ENCODE measurements at regions not wholly inside any gene's neighbourhood (a gene's known extent, or its start where the extent isn't known, plus 50 kb on each side); places are given as distances from the start of the nearest gene placed in this dataset.

DNA sequence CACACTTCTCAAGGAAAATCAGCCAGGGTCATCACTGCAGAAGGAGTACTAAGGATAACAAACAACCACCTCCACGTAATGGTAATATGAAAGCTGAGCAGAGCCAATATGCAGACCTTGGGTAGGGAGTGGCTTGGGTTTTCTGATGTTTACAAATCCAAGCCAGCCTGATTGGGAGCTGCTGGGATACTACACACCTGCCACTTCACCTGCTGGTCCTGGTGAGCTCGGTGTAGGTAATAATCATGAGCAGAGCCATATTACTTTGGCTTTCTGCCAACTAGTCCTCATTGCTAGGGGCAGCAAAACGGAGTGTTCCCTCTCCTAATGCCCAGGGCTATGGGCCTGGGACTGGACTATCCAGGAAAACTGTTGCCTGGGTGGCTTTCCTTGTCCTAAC, 433.5 kb upstream of the PPP2R3A start:
- no peak for DNase-seq (ENCODE audit: low read depth)
- H3K4me3 ChIP-seq (ENCODE audit: low read depth, low read length) = no peak overlapping the region
- TF ChIP-seq, protein P1, sequence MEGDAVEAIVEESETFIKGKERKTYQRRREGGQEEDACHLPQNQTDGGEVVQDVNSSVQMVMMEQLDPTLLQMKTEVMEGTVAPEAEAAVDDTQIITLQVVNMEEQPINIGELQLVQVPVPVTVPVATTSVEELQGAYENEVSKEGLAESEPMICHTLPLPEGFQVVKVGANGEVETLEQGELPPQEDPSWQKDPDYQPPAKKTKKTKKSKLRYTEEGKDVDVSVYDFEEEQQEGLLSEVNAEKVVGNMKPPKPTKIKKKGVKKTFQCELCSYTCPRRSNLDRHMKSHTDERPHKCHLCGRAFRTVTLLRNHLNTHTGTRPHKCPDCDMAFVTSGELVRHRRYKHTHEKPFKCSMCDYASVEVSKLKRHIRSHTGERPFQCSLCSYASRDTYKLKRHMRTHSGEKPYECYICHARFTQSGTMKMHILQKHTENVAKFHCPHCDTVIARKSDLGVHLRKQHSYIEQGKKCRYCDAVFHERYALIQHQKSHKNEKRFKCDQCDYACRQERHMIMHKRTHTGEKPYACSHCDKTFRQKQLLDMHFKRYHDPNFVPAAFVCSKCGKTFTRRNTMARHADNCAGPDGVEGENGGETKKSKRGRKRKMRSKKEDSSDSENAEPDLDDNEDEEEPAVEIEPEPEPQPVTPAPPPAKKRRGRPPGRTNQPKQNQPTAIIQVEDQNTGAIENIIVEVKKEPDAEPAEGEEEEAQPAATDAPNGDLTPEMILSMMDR (IDR thresholded peaks at IDR 0.05; ENCODE audit: low read depth, low read length, missing control alignments) = no peak

DNA sequence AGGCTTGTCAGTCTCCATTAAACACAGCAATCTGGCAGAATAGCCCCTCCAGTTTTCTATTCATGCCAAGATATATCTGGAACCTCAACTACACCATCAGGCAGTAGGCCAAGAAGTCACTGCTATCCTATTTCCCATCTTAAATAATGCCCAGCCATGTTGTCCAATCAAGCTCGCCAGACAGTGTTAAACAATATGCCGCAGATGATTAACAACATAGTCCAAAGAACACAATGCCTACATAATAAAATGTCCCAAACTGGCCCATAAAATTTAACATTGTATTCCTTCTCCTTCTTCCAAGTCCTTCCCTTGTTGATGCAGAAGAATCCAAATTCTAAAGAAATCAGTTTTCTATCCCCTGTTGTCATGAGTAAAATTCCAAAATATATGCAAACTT, 427.4 kb upstream of the PPP2R3A start:
- no peak overlapping the region for H3K4me3 ChIP-seq (ENCODE audit: low read depth, low read length)
- TF ChIP-seq, protein P1 (IDR thresholded peaks at IDR 0.05; ENCODE audit: low read depth, low read length, missing control alignments) = no peak
- no peak for DNase-seq (ENCODE audit: low read depth)

DNA sequence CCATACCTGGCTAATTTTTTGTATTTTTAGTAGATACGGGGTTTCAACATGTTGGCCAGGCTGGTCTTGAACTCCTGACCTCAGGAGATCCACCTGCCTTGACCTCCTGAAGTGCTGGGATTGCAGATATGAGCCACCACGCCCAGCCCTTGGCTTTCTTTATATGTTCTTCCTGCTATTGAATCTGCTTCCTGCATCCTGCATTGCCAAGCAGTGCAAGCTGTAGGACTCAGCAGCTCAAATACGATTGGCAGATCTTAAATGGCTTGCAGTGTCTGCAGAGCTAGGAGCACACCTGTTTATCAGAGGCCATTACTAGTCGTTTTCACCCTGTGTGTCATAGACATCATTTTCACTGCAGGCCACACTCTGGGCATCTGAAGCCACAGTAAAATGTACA, 426.2 kb upstream of the PPP2R3A start:
- TF ChIP-seq, protein P1 (IDR thresholded peaks at IDR 0.05; ENCODE audit: low read depth, low read length, missing control alignments) = no peak
- no peak overlapping the region for H3K4me3 ChIP-seq (ENCODE audit: low read depth, low read length)
- DNase-seq (ENCODE audit: low read depth) = no peak

DNA sequence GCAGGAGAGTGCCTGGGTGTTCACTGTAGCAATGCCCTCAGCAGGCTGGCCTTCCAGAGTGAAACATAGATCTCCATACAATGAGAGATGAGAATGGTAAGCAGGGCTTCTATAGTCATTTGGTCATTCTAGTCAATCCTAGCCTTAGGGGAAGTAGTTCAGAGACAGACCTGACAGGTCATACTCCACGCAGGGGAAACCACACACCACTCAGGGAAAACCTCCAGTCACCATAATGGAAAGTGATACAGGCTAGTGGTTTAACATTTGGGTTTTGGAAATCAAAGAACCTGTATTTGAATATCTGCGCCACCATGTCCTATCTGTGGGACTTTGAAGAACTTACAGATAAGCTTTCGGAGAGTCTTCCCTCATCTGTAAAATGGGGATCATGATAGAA, 425.7 kb upstream of the PPP2R3A start:
- no peak for DNase-seq (ENCODE audit: low read depth)
- TF ChIP-seq, protein P1 (IDR thresholded peaks at IDR 0.05; ENCODE audit: low read depth, low read length, missing control alignments) = no peak
- no peak overlapping the region for H3K4me3 ChIP-seq (ENCODE audit: low read depth, low read length)

DNA sequence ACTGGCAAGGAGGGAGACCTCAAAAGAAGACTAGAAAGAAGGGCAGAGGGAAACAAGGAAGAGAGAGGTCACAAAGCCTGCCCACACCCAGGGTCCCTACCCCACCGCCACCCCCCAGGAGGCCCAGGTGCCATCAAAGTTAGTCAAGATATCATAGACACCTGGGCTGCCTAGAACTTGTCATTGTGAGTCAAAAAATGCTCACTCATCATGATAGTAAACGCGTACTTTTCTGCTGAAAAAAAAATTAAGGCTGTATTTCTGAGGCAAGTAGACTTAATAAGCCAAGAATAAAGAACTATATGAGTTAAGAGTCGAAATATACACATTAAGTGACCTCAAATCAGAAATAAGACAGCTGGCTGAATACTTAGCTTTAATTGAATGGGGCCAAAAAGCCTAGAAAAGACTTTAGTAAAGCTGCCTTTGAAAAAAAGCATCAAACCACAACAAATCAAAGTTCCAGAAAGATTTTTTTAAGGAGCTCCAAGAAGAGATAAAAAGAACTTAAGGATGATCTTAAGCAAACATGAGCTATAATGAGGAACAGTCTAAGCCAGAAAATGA, 415.5 kb upstream of the PPP2R3A start:
- TF ChIP-seq, protein P1 (IDR thresholded peaks at IDR 0.05; ENCODE audit: low read depth, low read length, missing control alignments) = no peak
- no peak for DNase-seq (ENCODE audit: low read depth)

DNA sequence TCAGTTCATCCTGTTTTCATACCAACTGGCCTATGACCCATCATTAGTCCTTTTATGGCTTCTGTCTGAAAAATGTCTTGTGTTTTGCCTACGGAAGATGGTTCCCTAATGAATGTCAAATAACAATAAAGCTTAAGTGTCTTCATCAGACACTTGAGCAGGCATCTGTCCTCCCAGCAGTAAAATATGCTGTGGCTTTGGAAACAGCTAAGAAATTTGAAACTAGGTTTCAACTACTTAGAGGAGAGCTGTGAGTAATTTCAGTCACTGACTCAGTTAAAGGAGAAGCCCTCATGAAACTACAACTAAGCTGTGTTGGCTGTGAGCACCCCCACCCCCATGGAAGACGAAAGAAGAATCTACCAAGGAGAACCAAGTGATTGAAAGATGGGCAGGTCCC, 409.4 kb upstream of the PPP2R3A start:
- TF ChIP-seq, protein P1 (IDR thresholded peaks at IDR 0.05; ENCODE audit: low read depth, low read length, missing control alignments) = no peak
- DNase-seq (ENCODE audit: low read depth) = no peak
- H3K4me3 ChIP-seq (ENCODE audit: low read depth, low read length) = no peak overlapping the region

More for the DNA sequence above, 415.5 kb upstream of the PPP2R3A start:
- H3K4me3 ChIP-seq (ENCODE audit: low read depth, low read length) = no peak overlapping the region

DNA sequence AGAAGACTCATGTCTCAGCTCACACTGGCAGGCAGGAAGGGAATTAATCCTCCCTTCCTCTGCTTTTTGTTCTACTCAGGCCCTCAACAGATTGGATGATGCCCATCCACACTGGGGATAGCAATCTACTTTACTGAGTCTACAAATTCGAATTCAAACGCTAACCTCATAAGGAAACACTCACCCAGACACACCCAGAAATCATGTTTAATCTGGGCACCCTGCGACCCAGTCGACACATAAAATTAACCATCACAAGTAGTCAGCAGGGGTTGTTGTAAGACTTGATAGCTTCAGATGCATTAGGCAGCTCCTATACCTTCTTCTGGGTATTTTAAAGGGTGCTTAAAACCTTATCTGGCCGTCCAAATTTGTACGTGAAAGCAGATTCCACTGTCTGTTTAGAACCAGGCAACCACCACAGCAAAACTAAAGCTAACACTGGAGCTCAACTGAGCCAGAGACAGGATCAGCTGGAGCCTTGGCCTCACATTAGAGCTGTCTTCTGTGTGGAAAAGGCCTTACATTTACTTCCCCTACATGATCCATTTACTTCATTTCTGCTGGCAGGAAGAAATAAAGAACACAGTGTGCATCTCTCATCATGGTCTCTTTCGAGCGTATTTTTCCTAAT, 407.3 kb upstream of the PPP2R3A start:
- DNase-seq (ENCODE audit: low read depth) = no peak
- H3K4me3 ChIP-seq (ENCODE audit: low read depth, low read length) = no peak overlapping the region
- TF ChIP-seq, protein P1 (IDR thresholded peaks at IDR 0.05; ENCODE audit: low read depth, low read length, missing control alignments) = no peak
